Caco-2 (cell line): ENCODE measurements at regions not wholly inside any gene's neighbourhood (a gene's known extent, or its start where the extent isn't known, plus 50 kb on each side); places are given as distances from the start of the nearest gene placed in this dataset.

Source experiments
- BruUV-seq: library from RNA; stranded (reverse); fragments of 400-500 nt; replicated peaks from 2 replicates; lab custom pipeline; 2021; lab: Mats Ljungman, UMichigan
- CTCF ChIA-PET: fragments of 300-600 bp; sonication (Branson Sonifier 250); formaldehyde crosslinking; loops from one replicate; lab custom pipeline; 2022; ENCODE audit warnings: antibody characterized with exemption; lab: Charles Lee
- POLR2A ChIA-PET: fragments of 300-600 bp; sonication (Branson Sonifier 250); formaldehyde crosslinking; loops from one replicate; lab custom pipeline; 2022; ENCODE audit warnings: antibody characterized with exemption; lab: Charles Lee
- DNase-seq, 2 experiments: peaks; one replicate each; pipeline versions ENCODE4 v3.0.0 to v3.0.0-alpha.2; 2020 to 2022
- H3K27me3 ChIP-seq: replicated peaks from 2 replicates; pipeline ENCODE4 v1.6.0; 2011; ENCODE audit warnings: low read length; ENCODE audit not compliant: control insufficient read depth, insufficient read depth
- H3K36me3 ChIP-seq: 2 replicates; pipeline ENCODE4 v1.5.1; 2011; ENCODE audit warnings: low read length; ENCODE audit not compliant: control insufficient read depth, insufficient read depth
- H3K4me1 ChIP-seq: fragments of 250-450 bp; sonication (Bioruptor Pico); 2 replicates; pipeline ENCODE4 v1.5.1; 2020; ENCODE audit warnings: mild to moderate bottlenecking
- H3K4me3 ChIP-seq: 2 replicates; pipeline ENCODE4 v1.5.1; 2011; ENCODE audit warnings: low read depth, mild to moderate bottlenecking, control low read depth, low read length
- H3K9me3 ChIP-seq: fragments of 250-450 bp; sonication (Bioruptor Pico); 2 replicates; pipeline ENCODE4 v1.5.1; 2020; ENCODE audit warnings: mild to moderate bottlenecking, moderate library complexity
- H3K27ac Mint-ChIP-seq: one replicate; pipeline ENCODE4 v1.8.0; 2022; ENCODE audit warnings: mixed read lengths; ENCODE audit not compliant: unreplicated experiment
- H3K27me3 Mint-ChIP-seq: one replicate; pipeline ENCODE4 v1.8.0; 2022; ENCODE audit warnings: mixed read lengths; ENCODE audit not compliant: insufficient read depth, unreplicated experiment
- H3K36me3 Mint-ChIP-seq: one replicate; pipeline ENCODE4 v1.8.0; 2022; ENCODE audit warnings: mild to moderate bottlenecking, mixed read lengths; ENCODE audit not compliant: insufficient read depth, unreplicated experiment
- H3K4me1 Mint-ChIP-seq: one replicate; pipeline ENCODE4 v1.8.0; 2022; ENCODE audit warnings: low read depth, mixed read lengths; ENCODE audit not compliant: unreplicated experiment
- H3K4me3 Mint-ChIP-seq: one replicate; pipeline ENCODE4 v1.8.0; 2022; ENCODE audit warnings: mild to moderate bottlenecking, moderate library complexity, mixed read lengths; ENCODE audit not compliant: unreplicated experiment
- H3K9me3 Mint-ChIP-seq: one replicate; pipeline ENCODE4 v1.8.0; 2022; ENCODE audit warnings: mixed read lengths; ENCODE audit not compliant: unreplicated experiment
- CTCF ChIP-seq, 2 experiments: fragments of 200-600 bp in 1 of 2; IDR thresholded peaks; 1 replicate in 1 of 2; 2 replicates in 1 of 2; pipeline versions ENCODE4 v1.5.1 to v1.8.0; 2011 to 2022; ENCODE audit warnings: antibody characterized with exemption in 1 of 2, control low read depth in 1 of 2, inconsistent platforms in 1 of 2, low read depth in 1 of 2, low read length in 1 of 2, mild to moderate bottlenecking in 1 of 2, moderate library complexity in 1 of 2; ENCODE audit not compliant: insufficient read depth in 1 of 2, severe bottlenecking in 1 of 2, unreplicated experiment in 1 of 2
- intact Hi-C: fragments of 100-400 bp; cut with micrococcal nuclease; formaldehyde crosslinking; loops from one replicate; pipeline ENCODE4 v1.10.0; 2022; ENCODE audit not compliant: unreplicated experiment

GRCh38 chr13:86825410-86825809, 845.8 kb upstream of the SLITRK5 start:
- Mint-ChIP-seq H3K27ac (no peak overlapping the region), H3K4me1 (no peaks in the 10 kb centered on the region), H3K27me3 (peaks cover 5% of the 10 kb centered on the region), H3K36me3 (no peaks in the 10 kb centered on the region), H3K4me3 (no peak overlapping the region), H3K9me3 (no peaks in the 10 kb centered on the region)
- H3K27me3 ChIP-seq, result no peaks in the 10 kb centered on the region
- ChIA-PET POLR2A (no interaction called here), CTCF (no interaction called here)
- H3K4me1 ChIP-seq, result no peaks in the 10 kb centered on the region
- TF ChIP-seq CTCF (IDR thresholded peaks at IDR 0.05; ENCODE audit: insufficient read depth in 1 of 2, low read depth in 1 of 2, low read length in 1 of 2, severe bottlenecking in 1 of 2, unreplicated experiment in 1 of 2), result no peak
- no peak overlapping the region for H3K4me3 ChIP-seq
- DNase-seq, result no peak
- intact Hi-C loops, result no loop called here
- no peaks in the 10 kb centered on the region for H3K9me3 ChIP-seq
- H3K36me3 ChIP-seq, result no peaks in the 10 kb centered on the region
- BruUV-seq, result no TSS peak

GRCh38 chr13:86826232-86826631, 844.9 kb upstream of the SLITRK5 start:
- no peaks in the 10 kb centered on the region for H3K36me3 ChIP-seq
- ChIA-PET CTCF (no interaction called here), POLR2A (no interaction called here)
- no peak overlapping the region for H3K4me3 ChIP-seq
- Mint-ChIP-seq H3K27ac (no peak overlapping the region), H3K36me3 (no peaks in the 10 kb centered on the region), H3K4me1 (no peaks in the 10 kb centered on the region), H3K27me3 (no peaks in the 10 kb centered on the region), H3K9me3 (no peaks in the 10 kb centered on the region), H3K4me3 (no peak overlapping the region)
- no peaks in the 10 kb centered on the region for H3K4me1 ChIP-seq
- intact Hi-C loops, result no loop called here
- no peak for TF ChIP-seq CTCF (IDR thresholded peaks at IDR 0.05; ENCODE audit: insufficient read depth in 1 of 2, low read depth in 1 of 2, low read length in 1 of 2, severe bottlenecking in 1 of 2, unreplicated experiment in 1 of 2)
- no TSS peak for BruUV-seq
- no peaks in the 10 kb centered on the region for H3K27me3 ChIP-seq
- no peak for DNase-seq
- H3K9me3 ChIP-seq, result no peaks in the 10 kb centered on the region

- Mint-ChIP-seq H3K4me1 (no peaks in the 10 kb centered on the region), H3K27me3 (no peaks in the 10 kb centered on the region), H3K9me3 (peaks cover 2% of the 10 kb centered on the region), H3K4me3 (no peak overlapping the region), H3K36me3 (no peaks in the 10 kb centered on the region), H3K27ac (no peak overlapping the region)
- H3K36me3 ChIP-seq, result no peaks in the 10 kb centered on the region
- ChIA-PET POLR2A (no interaction called here), CTCF (no interaction called here)
- H3K9me3 ChIP-seq, result no peaks in the 10 kb centered on the region
- no peak for DNase-seq
- H3K4me1 ChIP-seq, result no peaks in the 10 kb centered on the region
- no TSS peak for BruUV-seq
- no peaks in the 10 kb centered on the region for H3K27me3 ChIP-seq
- H3K4me3 ChIP-seq, result no peak overlapping the region
- intact Hi-C loops, result no loop called here
- TF ChIP-seq CTCF (IDR thresholded peaks at IDR 0.05; ENCODE audit: insufficient read depth in 1 of 2, low read depth in 1 of 2, low read length in 1 of 2, severe bottlenecking in 1 of 2, unreplicated experiment in 1 of 2), result no peak
Measured at GRCh38 chr13:86830046-86830445, 841.1 kb upstream of the SLITRK5 start.
